ENCODE measurements at regions not wholly inside any gene's neighbourhood (a gene's known extent, or its start where the extent isn't known, plus 50 kb on each side); places are given as distances from the start of the nearest gene placed in this dataset.

DNA sequence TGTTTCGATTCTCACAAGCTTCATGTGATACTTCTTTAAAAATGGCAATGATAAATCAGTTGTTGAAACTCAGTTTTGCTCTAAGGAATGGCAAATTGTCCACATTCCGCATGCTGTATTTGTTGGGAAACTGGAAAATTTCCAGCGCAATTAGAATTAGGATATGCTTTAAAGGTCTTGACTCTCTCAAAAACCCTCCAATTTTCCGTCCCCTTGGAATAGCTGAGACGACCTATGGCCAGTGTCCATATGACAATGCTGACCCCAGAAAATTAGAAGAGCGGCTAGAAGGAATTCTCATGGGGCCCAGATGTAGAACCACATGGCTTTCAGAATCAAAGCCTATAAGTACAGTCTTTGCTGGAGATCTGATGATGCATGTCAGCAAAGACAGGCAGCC, 170.8 kb downstream of the TMEM18 start:
- Histone ChIP-seq H2AFZ (ENCODE audit: low read depth) (no peak overlapping the region), H4K20me1 (ENCODE audit: insufficient read depth) (no peaks in the 10 kb centered on the region), H3K4me2 (no peak overlapping the region), H3K36me3 (ENCODE audit: insufficient read depth) (no peaks in the 10 kb centered on the region), H3K4me1 (ENCODE audit: low read depth, poor library complexity, severe bottlenecking) (no peaks in the 10 kb centered on the region), H3K79me2 (ENCODE audit: insufficient read depth, low read depth) (no peaks in the 10 kb centered on the region), H3K9ac (no peak overlapping the region), H3K27me3 (ENCODE audit: insufficient read depth, low read depth) (no peaks in the 10 kb centered on the region), H3K4me3 (IDR thresholded peaks at IDR 0.05; ENCODE audit: insufficient read depth, low read depth, low read length) (no peak overlapping the region), H3K27ac (no peak overlapping the region)
- TF ChIP-seq, protein P1, sequence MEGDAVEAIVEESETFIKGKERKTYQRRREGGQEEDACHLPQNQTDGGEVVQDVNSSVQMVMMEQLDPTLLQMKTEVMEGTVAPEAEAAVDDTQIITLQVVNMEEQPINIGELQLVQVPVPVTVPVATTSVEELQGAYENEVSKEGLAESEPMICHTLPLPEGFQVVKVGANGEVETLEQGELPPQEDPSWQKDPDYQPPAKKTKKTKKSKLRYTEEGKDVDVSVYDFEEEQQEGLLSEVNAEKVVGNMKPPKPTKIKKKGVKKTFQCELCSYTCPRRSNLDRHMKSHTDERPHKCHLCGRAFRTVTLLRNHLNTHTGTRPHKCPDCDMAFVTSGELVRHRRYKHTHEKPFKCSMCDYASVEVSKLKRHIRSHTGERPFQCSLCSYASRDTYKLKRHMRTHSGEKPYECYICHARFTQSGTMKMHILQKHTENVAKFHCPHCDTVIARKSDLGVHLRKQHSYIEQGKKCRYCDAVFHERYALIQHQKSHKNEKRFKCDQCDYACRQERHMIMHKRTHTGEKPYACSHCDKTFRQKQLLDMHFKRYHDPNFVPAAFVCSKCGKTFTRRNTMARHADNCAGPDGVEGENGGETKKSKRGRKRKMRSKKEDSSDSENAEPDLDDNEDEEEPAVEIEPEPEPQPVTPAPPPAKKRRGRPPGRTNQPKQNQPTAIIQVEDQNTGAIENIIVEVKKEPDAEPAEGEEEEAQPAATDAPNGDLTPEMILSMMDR (conservative IDR thresholded peaks at IDR 0.05; ENCODE audit: low read depth, low read length) = no peak

DNA sequence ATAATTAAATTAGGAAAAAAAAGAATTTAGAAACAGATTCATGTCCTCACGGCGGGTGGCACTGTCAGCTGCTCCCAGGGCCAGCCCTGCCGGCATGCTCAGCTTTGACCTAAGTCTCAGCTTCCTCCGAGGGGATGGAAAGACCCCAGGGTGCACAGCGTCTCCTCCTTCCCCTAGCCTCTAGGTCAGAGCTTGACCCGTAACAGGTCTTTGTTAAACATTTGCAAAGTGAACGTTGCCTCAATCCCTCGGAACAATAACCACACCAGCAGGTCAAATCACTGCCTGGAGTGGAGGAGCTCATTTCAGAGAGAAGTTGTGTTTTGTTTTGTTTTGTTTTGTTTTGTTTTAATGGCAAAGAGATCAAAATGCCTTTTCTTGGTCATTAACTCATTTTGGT, 171.3 kb downstream of the TMEM18 start:
- Histone ChIP-seq H4K20me1 (ENCODE audit: insufficient read depth) (no peaks in the 10 kb centered on the region), H3K79me2 (ENCODE audit: insufficient read depth, low read depth) (no peaks in the 10 kb centered on the region), H3K27ac (no peak overlapping the region), H3K4me2 (no peak overlapping the region), H3K9ac (no peak overlapping the region), H3K4me3 (IDR thresholded peaks at IDR 0.05; ENCODE audit: insufficient read depth, low read depth, low read length) (no peak overlapping the region), H3K36me3 (ENCODE audit: insufficient read depth) (no peaks in the 10 kb centered on the region), H3K4me1 (ENCODE audit: low read depth, poor library complexity, severe bottlenecking) (no peaks in the 10 kb centered on the region), H3K27me3 (ENCODE audit: insufficient read depth, low read depth) (no peaks in the 10 kb centered on the region), H2AFZ (ENCODE audit: low read depth) (no peak overlapping the region)
- TF ChIP-seq, protein P1 (conservative IDR thresholded peaks at IDR 0.05; ENCODE audit: low read depth, low read length) = no peak

DNA sequence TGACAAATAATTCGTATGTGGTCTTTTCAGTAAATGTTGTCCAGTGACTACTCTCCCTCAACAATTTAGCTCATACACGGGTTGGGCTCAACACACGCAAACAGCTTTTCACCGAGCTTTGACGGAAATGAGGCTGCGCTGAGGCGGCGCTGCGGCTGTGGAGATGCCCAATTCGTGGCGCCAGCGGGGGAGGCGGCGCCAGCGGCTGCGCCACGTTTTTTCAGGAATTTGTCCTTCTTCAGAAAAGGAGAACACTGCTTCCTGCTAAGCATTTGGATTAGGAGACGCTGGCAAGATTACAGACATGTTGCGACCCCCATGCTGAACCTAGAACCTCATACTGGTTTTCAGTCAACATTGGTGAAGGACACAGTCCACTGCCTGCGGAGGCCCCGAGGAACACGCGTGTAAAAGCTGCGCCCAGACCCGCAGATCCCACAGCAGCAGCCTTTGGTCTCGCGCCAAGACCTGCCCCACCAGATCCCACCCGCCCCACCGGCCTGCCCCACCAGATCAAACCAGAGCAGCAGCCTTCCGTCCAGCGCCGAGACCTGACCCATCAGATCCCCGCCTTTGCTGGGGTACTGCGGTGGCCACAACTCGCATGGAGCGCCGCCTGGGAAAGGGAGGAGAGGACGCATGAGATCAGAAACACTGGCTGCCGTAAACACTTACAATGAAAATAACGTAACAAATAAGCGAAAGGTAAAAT, 173.8 kb downstream of the TMEM18 start:
- Histone ChIP-seq H3K4me2 (no peak overlapping the region), H3K27me3 (ENCODE audit: insufficient read depth, low read depth) (no peaks in the 10 kb centered on the region), H2AFZ (ENCODE audit: low read depth) (no peak overlapping the region), H3K4me3 (IDR thresholded peaks at IDR 0.05; ENCODE audit: insufficient read depth, low read depth, low read length) (no peak overlapping the region), H3K9ac (no peak overlapping the region), H3K36me3 (ENCODE audit: insufficient read depth) (no peaks in the 10 kb centered on the region), H4K20me1 (ENCODE audit: insufficient read depth) (no peaks in the 10 kb centered on the region), H3K4me1 (ENCODE audit: low read depth, poor library complexity, severe bottlenecking) (no peaks in the 10 kb centered on the region), H3K79me2 (ENCODE audit: insufficient read depth, low read depth) (no peaks in the 10 kb centered on the region), H3K27ac (no peak overlapping the region)
- TF ChIP-seq, protein P1 (conservative IDR thresholded peaks at IDR 0.05; ENCODE audit: low read depth, low read length) = no peak

DNA sequence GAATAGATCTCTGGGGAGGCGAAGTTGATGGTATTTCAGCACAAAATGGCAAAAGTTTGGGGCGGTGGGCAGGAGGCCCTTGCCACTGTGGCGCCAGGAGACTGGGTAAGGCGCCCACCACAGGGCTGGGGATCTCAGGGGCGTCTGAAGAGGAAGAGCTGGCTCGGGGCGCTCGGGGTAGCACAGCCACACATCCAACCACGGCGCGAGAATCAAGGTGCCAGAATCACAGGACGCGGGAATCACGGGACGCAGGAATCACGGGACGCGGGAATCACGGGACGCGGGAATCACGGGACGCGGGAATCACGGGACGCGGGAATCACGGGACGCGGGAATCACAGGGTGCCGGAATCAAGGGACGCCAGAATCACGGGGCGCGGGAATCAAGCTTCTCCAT, 174.4 kb downstream of the TMEM18 start:
- no peaks in the 10 kb centered on the region for H3K79me2 ChIP-seq (ENCODE audit: insufficient read depth, low read depth)
- no peak overlapping the region for H3K4me2 ChIP-seq
- H4K20me1 ChIP-seq (ENCODE audit: insufficient read depth) = no peaks in the 10 kb centered on the region
- H3K27ac ChIP-seq = no peak overlapping the region
- H3K9ac ChIP-seq = no peak overlapping the region
- H3K27me3 ChIP-seq (ENCODE audit: insufficient read depth, low read depth) = no peaks in the 10 kb centered on the region
- no peak overlapping the region for H2AFZ ChIP-seq (ENCODE audit: low read depth)
- no peaks in the 10 kb centered on the region for H3K36me3 ChIP-seq (ENCODE audit: insufficient read depth)
- TF ChIP-seq, protein P1 (conservative IDR thresholded peaks at IDR 0.05; ENCODE audit: low read depth, low read length) = no peak
- no peak overlapping the region for H3K4me3 ChIP-seq (IDR thresholded peaks at IDR 0.05; ENCODE audit: insufficient read depth, low read depth, low read length)
- no peaks in the 10 kb centered on the region for H3K4me1 ChIP-seq (ENCODE audit: low read depth, poor library complexity, severe bottlenecking)
